ENCODE measurements at regions not wholly inside any gene's neighbourhood (a gene's known extent, or its start where the extent isn't known, plus 50 kb on each side); places are given as distances from the start of the nearest gene placed in this dataset.

DNA sequence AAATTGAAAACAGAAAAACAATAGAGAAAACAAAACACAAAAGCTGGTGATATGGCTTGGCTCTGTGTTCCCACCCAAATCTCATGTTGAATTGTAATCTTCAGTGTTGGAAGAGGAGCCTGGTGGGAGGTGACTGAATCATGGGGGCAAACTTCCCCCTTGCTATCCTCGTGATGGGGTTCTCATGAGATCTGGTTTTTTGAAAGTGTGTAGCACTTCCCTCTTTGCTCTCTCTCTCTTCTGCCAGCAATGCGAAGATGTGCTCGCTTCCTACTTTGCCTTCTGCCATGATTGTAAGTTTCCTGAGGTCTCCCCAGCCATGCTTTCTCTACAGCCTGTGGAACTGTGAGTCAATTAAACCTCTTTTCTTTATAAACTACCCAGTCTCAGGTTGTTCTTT, 112.3 kb upstream of the UXS1 start:
- TF ChIP-seq POLR2A (IDR thresholded peaks at IDR 0.05) = no peak
- TF ChIP-seq, protein P1, sequence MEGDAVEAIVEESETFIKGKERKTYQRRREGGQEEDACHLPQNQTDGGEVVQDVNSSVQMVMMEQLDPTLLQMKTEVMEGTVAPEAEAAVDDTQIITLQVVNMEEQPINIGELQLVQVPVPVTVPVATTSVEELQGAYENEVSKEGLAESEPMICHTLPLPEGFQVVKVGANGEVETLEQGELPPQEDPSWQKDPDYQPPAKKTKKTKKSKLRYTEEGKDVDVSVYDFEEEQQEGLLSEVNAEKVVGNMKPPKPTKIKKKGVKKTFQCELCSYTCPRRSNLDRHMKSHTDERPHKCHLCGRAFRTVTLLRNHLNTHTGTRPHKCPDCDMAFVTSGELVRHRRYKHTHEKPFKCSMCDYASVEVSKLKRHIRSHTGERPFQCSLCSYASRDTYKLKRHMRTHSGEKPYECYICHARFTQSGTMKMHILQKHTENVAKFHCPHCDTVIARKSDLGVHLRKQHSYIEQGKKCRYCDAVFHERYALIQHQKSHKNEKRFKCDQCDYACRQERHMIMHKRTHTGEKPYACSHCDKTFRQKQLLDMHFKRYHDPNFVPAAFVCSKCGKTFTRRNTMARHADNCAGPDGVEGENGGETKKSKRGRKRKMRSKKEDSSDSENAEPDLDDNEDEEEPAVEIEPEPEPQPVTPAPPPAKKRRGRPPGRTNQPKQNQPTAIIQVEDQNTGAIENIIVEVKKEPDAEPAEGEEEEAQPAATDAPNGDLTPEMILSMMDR (IDR thresholded peaks at IDR 0.05) = no peak
